Karpas-422 (cell line): ENCODE measurements at regions not wholly inside any gene's neighbourhood (a gene's known extent, or its start where the extent isn't known, plus 50 kb on each side); places are given as distances from the start of the nearest gene placed in this dataset.
"Not testable (repeated sequence)": the region's sequence is repeated elsewhere in the genome, so short reads cannot be mapped to it uniquely, and the experiment has no call there.

Experiments
- DNase-seq: peaks from one replicate; pipeline ENCODE4 v3.0.0-alpha.2; 2015
- H2AFZ ChIP-seq: fragments of 200-600 bp; sonication (generic); 2 replicates; pipeline ENCODE4 v1.6.1; 2014; ENCODE audit warnings: antibody characterized with exemption, low read length, mixed read lengths
- H3K27ac ChIP-seq: fragments of 200-600 bp; sonication (generic); 2 replicates; pipeline ENCODE4 v1.5.1; 2014; ENCODE audit warnings: mild to moderate bottlenecking, low read length, moderate library complexity
- H3K27me3 ChIP-seq: fragments of 200-600 bp; sonication (generic); 2 replicates; pipeline ENCODE4 v1.6.1; 2014; ENCODE audit warnings: low read length, mixed read lengths
- H3K36me3 ChIP-seq: fragments of 200-600 bp; sonication (generic); 2 replicates; pipeline ENCODE4 v1.6.1; 2014; ENCODE audit warnings: low read length, mixed read lengths; ENCODE audit not compliant: insufficient read depth
- H3K4me1 ChIP-seq: fragments of 200-600 bp; sonication (generic); 2 replicates; pipeline ENCODE4 v1.6.1; 2014; ENCODE audit warnings: mild to moderate bottlenecking, low read length, mixed read lengths
- H3K4me2 ChIP-seq: fragments of 200-600 bp; sonication (generic); 2 replicates; pipeline ENCODE4 v1.6.1; 2014; ENCODE audit warnings: low read length, low read depth, mild to moderate bottlenecking; ENCODE audit not compliant: poor library complexity, severe bottlenecking
- H3K4me3 ChIP-seq: fragments of 200-600 bp; sonication (generic); 2 replicates; pipeline ENCODE4 v1.5.1; 2014; ENCODE audit warnings: mild to moderate bottlenecking, antibody characterized with exemption, low read length, mixed read lengths
- H3K79me2 ChIP-seq: fragments of 200-600 bp; sonication (generic); 2 replicates; pipeline ENCODE4 v1.6.1; 2014; ENCODE audit warnings: mild to moderate bottlenecking, low read length, mixed read lengths
- H3K9ac ChIP-seq: fragments of 200-600 bp; sonication (generic); 2 replicates; pipeline ENCODE4 v1.6.0; 2014; ENCODE audit warnings: low read length
- H3K9me2 ChIP-seq: fragments of 200-600 bp; sonication (generic), shearing (Covaris generic); replicated peaks from 2 replicates; pipeline ENCODE4 v1.6.0; 2014; ENCODE audit warnings: mild to moderate bottlenecking, low read length, moderate library complexity; ENCODE audit not compliant: insufficient read depth
- H3K9me3 ChIP-seq: fragments of 300-700, 200-600 bp; sonication (generic); 2 replicates; pipeline ENCODE4 v1.6.1; 2014; ENCODE audit warnings: low read length, mixed read lengths
- H4K20me1 ChIP-seq: fragments of 200-600 bp; sonication (generic); 2 replicates; pipeline ENCODE4 v1.6.1; 2014; ENCODE audit warnings: mild to moderate bottlenecking, antibody characterized with exemption, low read length, low read depth; ENCODE audit not compliant: insufficient read depth

DNA sequence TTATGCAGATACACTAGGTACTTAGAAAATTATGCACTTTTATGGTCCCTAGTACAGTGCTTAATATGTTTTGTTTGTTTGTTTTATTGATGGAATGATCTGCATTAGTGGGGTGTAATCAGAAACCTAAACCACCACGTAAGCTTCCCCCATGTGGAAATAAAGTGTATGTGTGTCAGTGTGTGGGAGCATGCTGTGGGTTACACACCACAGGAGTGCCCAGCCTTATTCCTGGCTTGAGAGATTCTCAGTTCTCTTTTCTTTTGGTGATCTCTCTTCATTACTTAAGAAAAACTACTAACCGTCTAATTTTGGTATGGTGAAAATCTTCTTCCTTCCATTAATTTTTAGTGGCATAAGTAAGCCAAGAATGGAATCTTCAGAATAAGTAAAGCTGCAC, 398.6 kb downstream of the DCDC2C start:
- no peak overlapping the region for H3K4me2 ChIP-seq
- no peaks in the 10 kb centered on the region for H3K79me2 ChIP-seq
- H2AFZ ChIP-seq: no peak overlapping the region
- H3K9ac ChIP-seq: no peak overlapping the region
- no peaks in the 10 kb centered on the region for H3K36me3 ChIP-seq
- H3K4me1 ChIP-seq: no peaks in the 10 kb centered on the region
- DNase-seq: no peak
- H4K20me1 ChIP-seq: no peaks in the 10 kb centered on the region
- no peak overlapping the region for H3K4me3 ChIP-seq
- no peaks in the 10 kb centered on the region for H3K9me3 ChIP-seq
- no peaks in the 10 kb centered on the region for H3K27me3 ChIP-seq
- H3K9me2 ChIP-seq: no peaks in the 10 kb centered on the region
- no peak overlapping the region for H3K27ac ChIP-seq

DNA sequence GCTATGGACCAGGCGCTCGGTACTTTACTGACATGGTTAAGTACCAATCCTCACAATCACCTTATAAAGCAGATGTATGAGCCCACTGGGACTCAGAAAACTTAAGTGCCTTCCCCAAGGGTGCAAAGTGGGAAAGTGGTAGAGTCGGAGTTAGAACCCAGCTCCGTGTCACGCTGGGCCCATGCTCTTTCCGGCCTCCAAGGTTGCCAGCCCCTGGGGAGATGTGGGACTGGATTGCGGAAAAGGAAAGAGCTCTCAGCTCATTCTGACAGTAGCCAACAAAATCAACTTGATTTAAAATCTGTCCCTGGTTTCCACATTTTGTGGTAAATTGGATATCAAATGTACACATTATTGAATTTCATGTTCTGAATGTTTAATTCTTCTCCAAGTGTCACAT, 403.8 kb downstream of the DCDC2C start:
- H3K9ac ChIP-seq: no peak overlapping the region
- H3K27ac ChIP-seq: no peak overlapping the region
- H3K4me2 ChIP-seq: no peak overlapping the region
- no peak overlapping the region for H3K4me3 ChIP-seq
- H3K9me3 ChIP-seq: no peaks in the 10 kb centered on the region
- DNase-seq: no peak
- no peaks in the 10 kb centered on the region for H3K36me3 ChIP-seq
- no peak overlapping the region for H2AFZ ChIP-seq
- no peaks in the 10 kb centered on the region for H4K20me1 ChIP-seq
- no peaks in the 10 kb centered on the region for H3K9me2 ChIP-seq
- H3K27me3 ChIP-seq: no peaks in the 10 kb centered on the region
- H3K79me2 ChIP-seq: no peaks in the 10 kb centered on the region
- H3K4me1 ChIP-seq: no peaks in the 10 kb centered on the region

DNA sequence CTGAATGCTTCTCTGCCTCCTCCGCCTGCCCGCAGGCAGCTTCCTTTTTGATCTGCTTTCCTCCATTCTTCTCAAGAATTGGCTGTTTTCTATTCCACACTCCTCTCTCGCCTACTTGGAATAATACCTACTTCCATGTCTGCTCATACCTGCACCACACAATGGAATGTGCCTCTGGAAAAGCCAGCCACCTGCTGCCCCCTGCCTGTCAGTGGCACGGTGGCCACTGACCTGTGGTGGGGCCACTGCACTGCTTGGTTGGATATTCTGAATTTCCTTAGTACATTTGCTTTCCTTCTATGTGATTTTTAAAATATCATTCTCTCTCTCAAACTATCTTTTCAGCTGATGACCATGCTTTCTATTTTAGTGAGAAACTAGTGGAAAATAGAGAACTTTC, 406.9 kb downstream of the DCDC2C start:
- Histone ChIP-seq H3K36me3 (no peaks in the 10 kb centered on the region), H3K9me3 (no peaks in the 10 kb centered on the region), H3K4me3 (no peak overlapping the region), H2AFZ (no peak overlapping the region), H3K4me1 (no peaks in the 10 kb centered on the region), H4K20me1 (no peaks in the 10 kb centered on the region), H3K9ac (no peak overlapping the region), H3K9me2 (no peaks in the 10 kb centered on the region), H3K27me3 (no peaks in the 10 kb centered on the region), H3K79me2 (no peaks in the 10 kb centered on the region), H3K27ac (no peak overlapping the region), H3K4me2 (no peak overlapping the region)
- DNase-seq: no peak

DNA sequence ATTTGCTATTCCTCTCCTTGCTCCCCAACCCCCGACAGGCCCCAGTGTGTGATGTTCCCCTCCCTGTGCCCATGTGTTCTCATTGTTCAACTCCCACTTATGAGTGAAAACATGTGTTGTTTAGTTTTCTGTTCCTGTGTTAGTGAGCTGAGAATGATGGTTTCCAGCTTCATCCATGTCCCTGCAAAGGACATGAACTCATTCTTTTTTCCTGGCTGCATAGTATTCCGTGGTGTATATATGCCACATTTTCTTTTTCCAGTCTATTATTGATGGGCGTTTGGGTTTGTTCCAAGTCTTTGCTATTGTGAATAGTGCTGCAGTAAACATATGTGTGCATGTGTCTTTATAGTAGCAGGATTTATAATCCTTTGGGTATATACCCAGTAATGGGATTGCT, 412.1 kb downstream of the DCDC2C start:
- not testable (repeated sequence) for H4K20me1 ChIP-seq, H3K9me3 ChIP-seq, H3K36me3 ChIP-seq, DNase-seq, H3K27me3 ChIP-seq, H3K4me2 ChIP-seq, H3K79me2 ChIP-seq, H2AFZ ChIP-seq, H3K9ac ChIP-seq, H3K4me3 ChIP-seq, H3K4me1 ChIP-seq, H3K27ac ChIP-seq, H3K9me2 ChIP-seq

DNA sequence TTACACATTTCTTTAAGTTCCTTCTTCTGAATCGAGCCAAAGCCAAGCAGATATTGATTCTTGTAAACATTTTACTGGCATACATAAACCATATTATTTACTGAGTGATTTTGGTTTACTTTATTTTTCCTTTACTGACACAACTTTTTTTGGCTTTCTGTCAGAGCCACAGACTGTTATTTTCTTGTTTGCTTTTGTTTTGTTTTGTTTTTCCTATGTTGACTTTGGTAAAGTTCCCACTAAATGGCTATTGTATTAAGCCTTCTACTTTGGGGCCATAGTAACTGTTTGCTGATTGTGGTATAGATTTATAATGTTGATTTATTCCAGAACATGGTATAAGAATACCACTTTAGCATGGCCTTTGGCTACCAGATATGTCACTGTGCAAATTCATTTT, 419.4 kb downstream of the DCDC2C start:
- H3K9me2 ChIP-seq: no peaks in the 10 kb centered on the region
- H3K4me3 ChIP-seq: no peak overlapping the region
- no peaks in the 10 kb centered on the region for H4K20me1 ChIP-seq
- H3K4me1 ChIP-seq: no peaks in the 10 kb centered on the region
- no peak for DNase-seq
- H3K27ac ChIP-seq: no peak overlapping the region
- H3K36me3 ChIP-seq: no peaks in the 10 kb centered on the region
- H3K4me2 ChIP-seq: no peak overlapping the region
- H3K9ac ChIP-seq: no peak overlapping the region
- no peak overlapping the region for H2AFZ ChIP-seq
- no peaks in the 10 kb centered on the region for H3K79me2 ChIP-seq
- H3K27me3 ChIP-seq: no peaks in the 10 kb centered on the region
- no peaks in the 10 kb centered on the region for H3K9me3 ChIP-seq

DNA sequence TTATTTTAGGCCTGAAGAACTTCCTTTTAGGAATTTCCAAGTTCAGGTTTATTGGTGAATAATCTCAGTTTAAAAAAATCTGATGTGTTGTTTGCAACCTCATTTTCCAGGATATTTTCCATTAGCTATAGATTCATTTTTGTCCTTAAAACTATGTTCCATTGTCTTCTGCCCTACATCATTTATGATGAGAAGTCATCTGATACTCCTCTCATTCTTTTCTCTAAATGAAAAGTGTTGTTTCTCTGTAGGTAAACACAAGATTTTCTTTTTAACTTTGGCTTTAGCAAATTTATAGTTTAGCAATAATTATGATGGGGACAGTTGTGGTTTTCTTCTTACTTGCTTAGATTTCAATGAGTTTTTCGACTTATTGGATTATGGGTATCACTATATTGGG, 427.3 kb downstream of the DCDC2C start:
- H3K9me2 ChIP-seq: no peaks in the 10 kb centered on the region
- H3K4me1 ChIP-seq: no peaks in the 10 kb centered on the region
- no peak overlapping the region for H3K9ac ChIP-seq
- H3K36me3 ChIP-seq: no peaks in the 10 kb centered on the region
- no peaks in the 10 kb centered on the region for H4K20me1 ChIP-seq
- H3K4me2 ChIP-seq: no peak overlapping the region
- no peak overlapping the region for H2AFZ ChIP-seq
- no peak for DNase-seq
- no peak overlapping the region for H3K4me3 ChIP-seq
- H3K79me2 ChIP-seq: no peaks in the 10 kb centered on the region
- no peaks in the 10 kb centered on the region for H3K9me3 ChIP-seq
- no peaks in the 10 kb centered on the region for H3K27me3 ChIP-seq
- no peak overlapping the region for H3K27ac ChIP-seq

DNA sequence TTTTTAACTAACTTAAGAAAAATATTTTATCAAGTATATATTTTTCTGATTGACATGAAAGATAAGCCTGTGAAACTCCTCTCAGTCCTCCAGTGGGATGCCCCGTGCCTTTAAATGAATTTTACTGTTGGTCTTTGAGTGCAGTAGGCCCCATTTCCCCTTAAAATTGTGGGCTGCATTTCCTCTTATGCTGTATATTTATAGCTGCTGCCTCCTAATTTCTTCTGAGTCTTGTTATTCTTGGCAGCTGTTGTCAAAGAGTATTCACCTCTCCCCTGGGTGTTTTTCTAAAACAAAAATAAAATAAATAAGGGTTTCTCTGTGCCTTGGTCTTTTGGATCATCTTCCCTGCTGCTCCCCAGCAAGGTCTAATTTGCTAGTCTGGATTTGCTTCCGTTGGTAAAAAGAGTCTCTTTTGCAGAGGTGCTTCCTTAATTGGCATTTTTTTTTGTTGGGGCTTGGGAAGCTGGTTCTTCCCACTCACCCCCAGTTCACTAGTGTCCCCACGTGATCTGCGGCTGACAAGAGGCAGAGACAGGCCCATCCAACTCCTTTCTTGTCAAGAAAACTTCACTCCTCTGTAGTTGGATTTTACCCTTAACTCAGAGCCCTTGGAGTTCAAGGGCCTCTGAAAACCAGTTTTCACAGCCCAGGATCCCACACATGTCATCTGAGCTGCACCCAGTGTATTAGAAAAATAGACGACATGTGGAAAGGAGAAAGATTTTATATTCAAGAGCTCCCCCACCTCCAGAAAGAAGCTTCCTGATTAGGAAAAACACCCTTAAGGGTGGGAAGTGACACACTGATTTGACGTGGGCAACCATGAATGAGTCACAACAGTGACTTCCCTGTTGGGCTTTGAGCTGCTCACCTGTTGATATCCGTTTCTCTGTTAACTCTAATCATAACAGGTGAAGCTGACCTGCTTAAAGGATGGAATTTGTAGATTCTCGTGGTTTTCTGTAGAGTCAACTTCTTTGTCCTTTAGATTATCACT, 431.5 kb downstream of the DCDC2C start:
- Histone ChIP-seq H3K4me1 (no peaks in the 10 kb centered on the region), H2AFZ (no peak overlapping the region)

DNA sequence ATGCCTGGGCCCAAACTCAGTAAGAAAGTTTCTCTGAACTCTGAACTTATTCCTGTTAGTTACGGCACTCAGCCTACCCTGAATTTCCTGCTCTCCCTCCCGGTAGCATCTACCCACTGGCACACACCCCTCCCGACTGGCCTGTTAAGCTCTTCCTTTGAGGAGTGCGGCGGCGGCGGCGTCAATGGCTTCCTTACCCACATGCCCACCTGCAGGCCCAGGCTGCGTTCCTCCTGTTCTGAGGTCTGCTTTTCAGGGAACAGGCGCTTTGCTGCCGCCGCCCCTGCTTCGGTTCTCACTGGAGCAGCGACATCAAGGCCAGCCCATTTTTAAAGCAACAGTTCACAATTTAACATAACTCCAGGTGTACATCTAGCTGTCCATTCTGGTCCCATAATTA, 432.4 kb downstream of the DCDC2C start:
- H3K9me2 ChIP-seq: no peaks in the 10 kb centered on the region
- no peaks in the 10 kb centered on the region for H3K9me3 ChIP-seq
- no peaks in the 10 kb centered on the region for H4K20me1 ChIP-seq
- H3K79me2 ChIP-seq: no peaks in the 10 kb centered on the region
- no peak overlapping the region for H3K27ac ChIP-seq
- H3K4me1 ChIP-seq: no peaks in the 10 kb centered on the region
- no peak for DNase-seq
- H3K4me2 ChIP-seq: no peak overlapping the region
- no peaks in the 10 kb centered on the region for H3K36me3 ChIP-seq
- H3K27me3 ChIP-seq: no peaks in the 10 kb centered on the region
- no peak overlapping the region for H3K9ac ChIP-seq
- no peak overlapping the region for H3K4me3 ChIP-seq
- no peak overlapping the region for H2AFZ ChIP-seq

More for the DNA sequence above, 431.5 kb downstream of the DCDC2C start:
- H3K79me2 ChIP-seq: no peaks in the 10 kb centered on the region
- no peak overlapping the region for H3K9ac ChIP-seq
- H3K4me3 ChIP-seq: no peak overlapping the region
- H3K36me3 ChIP-seq: no peaks in the 10 kb centered on the region
- H3K9me2 ChIP-seq: no peaks in the 10 kb centered on the region
- no peak overlapping the region for H3K27ac ChIP-seq
- no peak overlapping the region for H3K4me2 ChIP-seq
- H3K27me3 ChIP-seq: no peaks in the 10 kb centered on the region
- DNase-seq: no peak
- no peaks in the 10 kb centered on the region for H4K20me1 ChIP-seq
- H3K9me3 ChIP-seq: no peaks in the 10 kb centered on the region
